PFSK-1 (cell line): ENCODE measurements at regions not wholly inside any gene's neighbourhood (a gene's known extent, or its start where the extent isn't known, plus 50 kb on each side); places are given as distances from the start of the nearest gene placed in this dataset.

Experiments used
- FOXP2 ChIP-seq: optimal IDR thresholded peaks from 2 replicates; pipeline ENCODE3; 2011; ENCODE audit warnings: borderline replicate concordance, control low read depth, inconsistent platforms; ENCODE audit not compliant: insufficient read depth; ENCODE audit errors: extremely low read length, extremely low read depth
- POLR2AphosphoS5 ChIP-seq: IDR thresholded peaks from 2 replicates; pipeline ENCODE4 v1.6.1; 2012; ENCODE audit warnings: low read depth, mild to moderate bottlenecking, control low read depth, low read length, moderate library complexity
- REST ChIP-seq, 2 experiments: IDR thresholded peaks; 2 replicates each; pipeline versions ENCODE4 v1.6.1 to v1.8.0; 2011 to 2012; ENCODE audit warnings: low read depth in 2 of 2, low read length in 2 of 2, control low read depth in 1 of 2, inconsistent platforms in 1 of 2, mild to moderate bottlenecking in 1 of 2, moderate library complexity in 1 of 2; ENCODE audit not compliant: insufficient read depth in 1 of 2
- SIN3A ChIP-seq: IDR thresholded peaks from 2 replicates; pipeline ENCODE4 v1.6.1; 2012; ENCODE audit warnings: mild to moderate bottlenecking, low read length, moderate library complexity, borderline replicate concordance; ENCODE audit not compliant: insufficient read depth
- TAF1 ChIP-seq: IDR thresholded peaks from 2 replicates; pipeline ENCODE4 v1.6.1; 2012; ENCODE audit warnings: low read length, control low read depth, borderline replicate concordance; ENCODE audit not compliant: insufficient read depth

- no peak for TF ChIP-seq FOXP2
- TF ChIP-seq SIN3A, result no peak
- TF ChIP-seq POLR2AphosphoS5, result no peak
- no peak for TF ChIP-seq REST (IDR thresholded peaks at IDR 0.05; ENCODE audit: insufficient read depth in 1 of 2, low read depth in 2 of 2, low read length in 2 of 2)
- TF ChIP-seq TAF1, result no peak
These were observed 49.7 kb upstream of the GRAMD2B start for GRCh38 chr5:126373375-126374108.
